Endothelial cell of umbilical vein (primary cell): ENCODE measurements at regions not wholly inside any gene's neighbourhood (a gene's known extent, or its start where the extent isn't known, plus 50 kb on each side); places are given as distances from the start of the nearest gene placed in this dataset.

Experiments used
- BruUV-seq: library from RNA; stranded (reverse); fragments of 400-500 nt; replicated peaks from 2 replicates; lab custom pipeline; 2021; lab: Mats Ljungman, UMichigan
- CTCF ChIA-PET: fragments of 300-600, 350-600 bp; sonication (Branson Sonifier 250); formaldehyde crosslinking; loops from one replicate; lab custom pipeline; 2021; ENCODE audit warnings: antibody characterized with exemption, inconsistent platforms; lab: Charles Lee
- POLR2A ChIA-PET: fragments of 300-600, 350-600 bp; sonication (Branson Sonifier 250); formaldehyde crosslinking; loops from one replicate; lab custom pipeline; 2021; ENCODE audit warnings: antibody characterized with exemption, inconsistent platforms; lab: Charles Lee
- DNase-seq: peaks from one replicate; pipeline ENCODE4 v3.0.0-alpha.2; 2011; ENCODE audit warnings: low read depth, low spot score
- FAIRE-seq: peaks from 2 replicates; lab custom pipeline; 2011; peaks lifted over from hg19 to GRCh38; lab: Jason Lieb, UNC
- H2AFZ ChIP-seq: 2 replicates; pipeline ENCODE4 v1.6.0; 2012; ENCODE audit warnings: low read depth, low read length, control low read depth, inconsistent platforms
- H3K27ac ChIP-seq: 2 replicates; pipeline ENCODE4 v1.5.1; 2011; ENCODE audit warnings: low read depth, mild to moderate bottlenecking, control low read depth, low read length, moderate library complexity; ENCODE audit not compliant: insufficient read depth
- H3K27me3 ChIP-seq, 2 experiments: 2 replicates each; pipeline versions ENCODE4 v1.6.0 to v1.6.1; 2011; ENCODE audit warnings: low read length in 2 of 2, mixed read lengths in 1 of 2; ENCODE audit not compliant: control insufficient read depth in 2 of 2, insufficient read depth in 2 of 2
- H3K36me3 ChIP-seq, 2 experiments: 2 replicates in 1 of 2; 3 replicates in 1 of 2; pipeline ENCODE4 v1.5.1; 2011; ENCODE audit warnings: low read length in 2 of 2, mild to moderate bottlenecking in 1 of 2, moderate library complexity in 1 of 2; ENCODE audit not compliant: control insufficient read depth in 2 of 2, insufficient read depth in 2 of 2; ENCODE audit errors: extremely low read depth in 1 of 2
- H3K4me1 ChIP-seq: 3 replicates; pipeline ENCODE4 v1.5.1; 2011; ENCODE audit warnings: mild to moderate bottlenecking, low read length; ENCODE audit not compliant: control insufficient read depth, insufficient read depth; ENCODE audit errors: extremely low read depth
- H3K4me2 ChIP-seq: 2 replicates; pipeline ENCODE4 v1.6.1; 2011; ENCODE audit warnings: low read length, control low read depth, mixed read lengths; ENCODE audit not compliant: insufficient read depth
- H3K4me3 ChIP-seq, 3 experiments: fragments of 200-600 bp in 1 of 3; sonication (generic), shearing (Covaris generic) in 1 of 3; replicated peaks in 1 of 3; 2 replicates each; pipeline ENCODE4 v1.5.1; 2011 to 2016; ENCODE audit warnings: control low read depth in 3 of 3, low read length in 3 of 3, mild to moderate bottlenecking in 2 of 3, inconsistent platforms in 1 of 3, low read depth in 1 of 3, moderate library complexity in 1 of 3; ENCODE audit not compliant: insufficient read depth in 1 of 3
- H3K79me2 ChIP-seq: 2 replicates; pipeline ENCODE4 v1.6.0; 2012; ENCODE audit warnings: low read length, inconsistent platforms; ENCODE audit not compliant: control insufficient read depth, insufficient read depth
- H3K9ac ChIP-seq: replicated peaks from 2 replicates; pipeline ENCODE3; 2011; ENCODE audit warnings: low read length, control low read depth; ENCODE audit not compliant: insufficient read depth; ENCODE audit errors: extremely low read depth
- H3K9me1 ChIP-seq: replicated peaks from 3 replicates; pipeline ENCODE4 v1.6.0; 2011; ENCODE audit warnings: mild to moderate bottlenecking, low read length; ENCODE audit not compliant: control insufficient read depth, insufficient read depth; ENCODE audit errors: extremely low read depth
- H3K9me3 ChIP-seq: replicated peaks from 2 replicates; pipeline ENCODE4 v1.5.1; 2012; ENCODE audit warnings: low read length, inconsistent platforms; ENCODE audit not compliant: control insufficient read depth, insufficient read depth
- H4K20me1 ChIP-seq: replicated peaks from 2 replicates; pipeline ENCODE3; 2011; ENCODE audit warnings: mild to moderate bottlenecking, low read length; ENCODE audit not compliant: control insufficient read depth, insufficient read depth; ENCODE audit errors: extremely low read depth
- CTCF ChIP-seq, 2 donors: IDR thresholded peaks; 1 replicate in 1 of 2; 2 replicates in 1 of 2; pipeline ENCODE4 v1.5.1; 2011; ENCODE audit warnings: low read length in 2 of 2, mild to moderate bottlenecking in 2 of 2, moderate library complexity in 2 of 2, control low read depth in 1 of 2, inconsistent platforms in 1 of 2, low read depth in 1 of 2; ENCODE audit not compliant: insufficient read depth in 1 of 2; ENCODE audit errors: extremely low read depth in 1 of 2
- EZH2 ChIP-seq: IDR thresholded peaks from 2 replicates; pipeline ENCODE4 v1.6.1; 2012; ENCODE audit warnings: borderline replicate concordance, low read depth, mild to moderate bottlenecking, moderate library complexity, low read length, inconsistent platforms; ENCODE audit not compliant: severe bottlenecking
- FOS ChIP-seq: IDR thresholded peaks from 2 replicates; pipeline ENCODE4 v1.6.1; 2011; ENCODE audit warnings: mild to moderate bottlenecking, low read length, moderate library complexity, borderline replicate concordance; ENCODE audit not compliant: insufficient read depth
- GATA2 ChIP-seq: IDR thresholded peaks from 2 replicates; pipeline ENCODE4 v1.7.0; 2011; ENCODE audit warnings: low read depth, mild to moderate bottlenecking, moderate library complexity, mixed read lengths, low read length; ENCODE audit not compliant: insufficient read length, insufficient read depth
- JUN ChIP-seq: IDR thresholded peaks from 2 replicates; pipeline ENCODE4 v1.6.1; 2011; ENCODE audit warnings: borderline replicate concordance, low read depth; ENCODE audit not compliant: insufficient read length, insufficient read depth
- MAX ChIP-seq: IDR thresholded peaks from 2 replicates; pipeline ENCODE4 v1.6.1; 2011; ENCODE audit not compliant: insufficient read depth, insufficient read length
- MYC ChIP-seq: IDR thresholded peaks from one replicate; pipeline ENCODE4 v1.6.1; 2011; ENCODE audit warnings: mild to moderate bottlenecking, low read depth, low read length
- POLR2A ChIP-seq: IDR thresholded peaks from 2 replicates; pipeline ENCODE4 v1.6.1; 2012; ENCODE audit warnings: low read depth, mild to moderate bottlenecking, control low read depth, low read length
- dilution Hi-C: fragments of 300-500 bp; cut with MboI; formaldehyde crosslinking; loops from one replicate; pipeline ENCODE4 v1.15.0; 2019; ENCODE audit warnings: low sequenced_read_pairs; ENCODE audit not compliant: extremely low pct_ligation_motif_present
- intact Hi-C: fragments of 100-400 bp; cut with micrococcal nuclease; formaldehyde crosslinking; loops from one replicate; pipeline ENCODE4 v1.10.0; 2022

GRCh38 chr4:188573104-188573503 lies 433.9 kb downstream of the TRIML1 start:
- TF ChIP-seq MAX = no peak
- no peak for TF ChIP-seq FOS
- TF ChIP-seq CTCF (IDR thresholded peaks at IDR 0.05; ENCODE audit: extremely low read depth in 1 of 2, insufficient read depth in 1 of 2, low read depth in 1 of 2, low read length in 2 of 2) = no peak
- TF ChIP-seq POLR2A = no peak
- TF ChIP-seq JUN = no peak
- no peak for TF ChIP-seq GATA2
- TF ChIP-seq MYC = no peak
- TF ChIP-seq EZH2 = no peak
- no peaks in the 10 kb centered on the region for H3K79me2 ChIP-seq
- no peaks in the 10 kb centered on the region for H3K27me3 ChIP-seq
- FAIRE-seq = no peak
- H3K36me3 ChIP-seq = no peaks in the 10 kb centered on the region
- intact Hi-C loops (no loop called here), dilution Hi-C loops (no loop called here)
- H3K9me3 ChIP-seq = peaks cover 6% of the 10 kb centered on the region
- H4K20me1 ChIP-seq = no peaks in the 10 kb centered on the region
- BruUV-seq = no TSS peak
- H3K9ac ChIP-seq = no peak overlapping the region
- H3K4me2 ChIP-seq = no peak overlapping the region
- H3K27ac ChIP-seq = no peak overlapping the region
- DNase-seq = no peak
- ChIA-PET CTCF (no interaction called here), POLR2A (no interaction called here)
- H3K4me3 ChIP-seq = no peak overlapping the region
- H2AFZ ChIP-seq = no peak overlapping the region
- H3K4me1 ChIP-seq = no peaks in the 10 kb centered on the region
- H3K9me1 ChIP-seq = no peaks in the 10 kb centered on the region
